GM18502 (cell line): ENCODE measurements at regions not wholly inside any gene's neighbourhood (a gene's known extent, or its start where the extent isn't known, plus 50 kb on each side); places are given as distances from the start of the nearest gene placed in this dataset.
"Not testable (repeated sequence)": the region's sequence is repeated elsewhere in the genome, so short reads cannot be mapped to it uniquely, and the experiment has no call there.

Experiments
- ATAC-seq: cut with Tn5 transposase; IDR thresholded peaks from one replicate; pipeline ENCODE4 v1.9.1; 2021; ENCODE audit warnings: mild to moderate bottlenecking; ENCODE audit not compliant: unreplicated experiment, poor library complexity

DNA sequence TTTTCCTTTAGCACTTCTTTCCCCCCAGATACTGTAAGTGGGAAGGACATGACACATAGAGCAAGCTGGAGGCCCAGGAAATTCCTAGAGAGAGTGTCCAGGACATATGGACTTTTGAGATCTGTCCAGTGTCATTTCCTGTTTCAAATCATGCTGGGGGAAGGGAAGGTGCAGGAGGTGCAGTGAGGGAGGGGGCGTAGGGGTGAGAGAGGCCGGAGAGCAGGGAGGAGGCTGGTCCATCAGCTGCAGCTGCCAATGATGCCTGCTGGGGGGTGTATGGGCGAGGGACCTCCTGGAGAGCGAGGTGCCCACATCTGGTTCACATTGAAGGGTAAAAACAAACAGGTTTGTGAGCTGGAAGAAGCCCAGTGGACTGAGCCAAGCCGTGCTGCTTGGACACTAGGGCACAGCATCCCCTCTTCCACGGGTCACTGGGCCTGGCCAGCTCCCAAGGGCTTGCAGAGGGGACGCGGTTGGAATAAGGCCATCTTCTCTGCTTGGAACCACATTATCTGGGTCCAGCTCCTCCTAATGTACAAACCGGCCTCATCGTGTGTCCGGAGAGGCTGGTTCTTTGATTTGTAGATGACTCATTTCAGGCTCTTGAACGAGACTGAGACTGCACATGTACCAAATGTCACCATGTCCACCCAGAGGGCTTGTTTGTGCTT lies 70.4 kb upstream of the SMURF2 start:
- no peak for ATAC-seq

GRCh38 chr17:64730023-64730422 lies 67.9 kb upstream of the SMURF2 start:
- ATAC-seq = not testable (repeated sequence)

GRCh38 chr17:64729201-64729600 lies 67.1 kb upstream of the SMURF2 start:
- ATAC-seq = no peak

- ATAC-seq = no peak
These were observed 66.1 kb upstream of the SMURF2 start for GRCh38 chr17:64728041-64728695.

GRCh38 chr17:64726025-64726424 lies 63.9 kb upstream of the SMURF2 start:
- ATAC-seq = not testable (repeated sequence)

DNA sequence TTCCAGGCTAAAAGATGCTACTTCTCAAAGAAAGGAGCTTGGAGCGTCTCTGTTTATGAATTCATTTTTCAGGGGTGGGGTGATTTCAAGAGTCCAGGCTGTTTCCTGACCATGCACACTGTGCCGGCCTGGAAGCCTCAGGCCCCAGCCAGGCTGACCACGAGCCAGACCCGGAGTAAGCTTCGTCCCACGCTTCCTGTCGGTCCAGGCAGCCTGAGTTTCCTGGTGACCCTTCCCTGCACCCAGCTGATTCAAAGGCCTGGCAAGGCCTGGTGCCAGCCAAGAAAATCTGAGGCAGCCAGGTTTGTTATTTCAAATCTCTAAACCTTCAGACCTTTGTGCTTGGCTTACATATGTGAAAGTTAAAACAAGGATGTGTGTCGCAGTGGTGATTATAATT lies 62.1 kb upstream of the SMURF2 start:
- ATAC-seq = not testable (repeated sequence)

DNA sequence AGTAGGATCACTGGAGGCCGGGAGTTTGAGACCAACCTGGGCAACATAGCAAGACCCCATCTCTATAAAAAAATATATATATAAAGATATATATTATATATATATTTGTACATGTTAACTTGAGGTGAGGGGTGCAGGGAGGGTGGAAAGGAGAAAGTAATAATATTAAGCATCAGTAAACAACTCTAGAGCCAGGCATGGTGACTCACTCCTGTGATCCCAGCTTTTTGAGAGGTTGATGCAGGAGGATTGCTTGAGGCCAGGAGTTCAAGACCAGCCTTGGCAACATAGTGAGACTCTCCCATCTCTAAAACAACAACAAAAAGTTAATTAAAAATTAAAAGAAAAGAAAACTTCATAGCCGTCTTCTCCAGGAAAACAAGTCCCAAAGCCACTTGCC lies 61.7 kb upstream of the SMURF2 start:
- no peak for ATAC-seq

- ATAC-seq = not testable (repeated sequence)
These were observed 59.4 kb upstream of the SMURF2 start for GRCh38 chr17:64721556-64721955.

DNA sequence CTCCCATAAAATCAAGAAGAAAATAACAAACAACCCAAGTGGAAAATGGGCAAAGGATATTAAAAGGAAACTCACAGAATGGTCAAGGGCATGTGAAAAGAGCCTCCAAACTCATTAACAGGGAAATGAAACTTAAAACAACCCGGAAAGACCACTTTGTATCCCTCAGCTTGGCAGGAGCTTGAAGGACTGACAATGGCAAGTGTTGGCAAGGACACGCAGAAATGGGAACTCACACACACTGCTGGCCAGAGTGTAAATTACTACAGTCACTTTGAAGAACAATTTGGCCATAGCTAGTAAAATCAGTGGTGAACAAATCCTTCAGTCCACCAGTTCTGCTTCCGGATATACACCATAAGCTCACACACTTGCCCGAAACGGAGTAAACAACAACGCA lies 58.1 kb upstream of the SMURF2 start:
- ATAC-seq = not testable (repeated sequence)

DNA sequence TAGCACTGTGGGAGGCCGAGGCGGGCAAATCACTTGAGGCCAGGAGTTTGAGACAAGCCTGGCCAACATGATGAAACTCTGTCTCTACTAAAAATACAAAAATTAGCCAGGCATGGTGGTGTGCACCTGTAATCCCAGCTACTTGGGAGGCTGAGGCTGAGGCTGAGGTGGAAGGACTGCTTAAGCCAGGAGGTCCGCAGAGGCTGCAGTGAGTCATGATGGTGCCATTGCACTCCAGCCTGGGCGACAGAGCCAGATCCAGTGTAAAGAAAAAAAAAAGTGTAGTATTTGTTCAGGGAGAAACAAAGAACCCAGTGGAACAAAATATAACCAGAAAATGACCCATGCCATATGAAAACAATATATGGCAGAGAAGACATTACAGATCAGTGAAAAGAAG lies 57.4 kb upstream of the SMURF2 start:
- not testable (repeated sequence) for ATAC-seq

DNA sequence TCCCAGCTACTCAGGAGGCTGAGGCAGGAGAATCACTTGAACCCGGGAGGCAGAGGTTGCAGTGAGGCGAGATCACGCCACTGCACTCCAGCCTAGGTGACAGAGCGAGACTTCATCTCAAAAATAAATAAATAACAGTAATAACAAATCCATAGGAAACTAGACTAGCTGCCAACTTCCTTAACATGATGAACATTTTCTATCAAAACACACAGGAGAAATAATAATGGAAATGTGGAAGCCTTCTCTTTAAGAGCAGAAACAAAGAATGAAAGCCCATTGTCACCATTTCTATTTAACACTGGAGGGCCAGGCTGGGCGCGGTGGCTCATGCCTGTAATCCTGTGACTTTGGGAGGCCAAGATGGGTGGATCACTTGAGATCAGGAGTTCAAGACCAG lies 56.7 kb upstream of the SMURF2 start:
- ATAC-seq = not testable (repeated sequence)

- no peak for ATAC-seq
These were observed 56.0 kb upstream of the SMURF2 start for GRCh38 chr17:64718058-64718457.

DNA sequence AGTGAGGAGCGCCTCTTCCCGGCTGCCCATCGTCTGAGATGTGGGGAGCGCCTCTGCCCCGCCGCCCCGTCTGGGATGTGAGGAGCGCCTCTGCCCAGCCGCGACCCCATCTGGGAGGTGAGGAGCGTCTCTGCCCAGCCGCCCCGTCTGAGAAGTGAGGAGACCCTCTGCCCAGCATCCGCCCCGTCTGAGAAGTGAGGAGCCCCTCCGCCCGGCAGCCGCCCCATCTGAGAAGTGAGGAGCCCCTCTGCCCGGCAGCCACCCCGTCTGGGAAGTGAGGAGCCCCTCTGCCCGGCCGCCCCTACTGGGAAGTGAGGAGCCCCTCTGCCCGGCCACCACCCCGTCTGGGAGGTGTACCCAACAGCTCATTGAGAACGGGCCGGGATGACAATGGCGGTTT lies 54.4 kb upstream of the SMURF2 start:
- not testable (repeated sequence) for ATAC-seq

DNA sequence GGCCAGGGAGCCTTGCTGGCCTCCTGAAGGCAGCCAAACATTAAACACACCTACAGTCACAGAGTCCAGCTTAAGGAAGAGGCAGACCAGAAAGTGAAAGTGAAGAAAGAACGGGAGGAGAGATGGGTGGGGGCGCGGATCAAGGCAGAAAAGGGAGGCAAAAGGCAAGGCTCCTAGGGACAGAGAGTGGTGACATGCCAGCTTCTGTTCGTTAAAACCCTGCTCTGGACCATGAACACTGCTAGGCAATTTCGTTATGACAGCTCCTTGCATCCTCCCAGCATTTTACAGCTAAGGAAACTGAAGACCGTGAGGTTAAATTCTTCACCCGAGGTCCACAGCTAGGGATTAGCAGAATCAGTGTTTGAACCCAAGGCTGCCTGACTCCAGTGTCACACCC lies 51.7 kb upstream of the SMURF2 start:
- ATAC-seq = not testable (repeated sequence)

DNA sequence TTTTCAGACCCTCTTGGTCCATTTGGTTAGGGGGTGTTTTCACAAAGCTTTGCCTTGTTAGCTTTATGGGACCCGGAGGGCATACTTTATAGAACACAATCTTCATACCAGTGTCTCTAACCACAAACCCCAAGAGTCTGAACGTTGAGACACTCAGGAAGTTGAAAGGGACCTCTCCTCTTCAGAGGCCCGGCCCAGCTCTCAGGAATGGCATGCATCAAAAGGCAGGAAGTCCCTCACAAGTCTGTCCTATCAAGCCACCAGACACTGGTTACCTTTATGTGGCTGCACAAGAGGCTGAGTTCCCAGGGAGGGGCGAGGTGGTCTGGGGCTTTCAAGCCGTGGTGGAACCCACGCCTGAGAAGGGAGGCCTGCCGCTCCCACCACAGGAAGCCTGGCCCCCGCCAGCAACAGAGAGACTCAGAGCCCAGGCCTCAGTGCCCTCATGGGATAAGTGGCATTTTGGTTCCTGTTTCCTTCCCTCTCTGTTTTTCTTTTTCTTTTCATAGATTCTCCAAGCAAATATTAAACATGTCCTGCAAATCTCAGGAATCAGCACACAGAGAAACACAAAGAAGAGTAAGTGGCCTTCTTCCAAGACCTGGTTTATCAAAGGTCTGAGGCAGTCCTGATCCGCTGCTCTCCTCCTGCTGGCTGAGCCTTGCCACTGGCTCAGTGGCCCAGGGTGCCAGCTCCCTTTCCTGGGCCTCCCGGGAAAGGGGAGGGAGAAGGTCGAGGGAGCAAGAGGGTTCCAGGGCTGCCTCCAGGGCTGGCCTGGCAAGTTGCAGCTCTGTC lies 50.6 kb upstream of the SMURF2 start:
- ATAC-seq = peak; percentile 70
